ENCODE measurements at regions not wholly inside any gene's neighbourhood (a gene's known extent, or its start where the extent isn't known, plus 50 kb on each side); places are given as distances from the start of the nearest gene placed in this dataset.
A peak's percentile ranks its signal among the peaks of the same experiment; 100 is the strongest.

- TF ChIP-seq, protein P1, sequence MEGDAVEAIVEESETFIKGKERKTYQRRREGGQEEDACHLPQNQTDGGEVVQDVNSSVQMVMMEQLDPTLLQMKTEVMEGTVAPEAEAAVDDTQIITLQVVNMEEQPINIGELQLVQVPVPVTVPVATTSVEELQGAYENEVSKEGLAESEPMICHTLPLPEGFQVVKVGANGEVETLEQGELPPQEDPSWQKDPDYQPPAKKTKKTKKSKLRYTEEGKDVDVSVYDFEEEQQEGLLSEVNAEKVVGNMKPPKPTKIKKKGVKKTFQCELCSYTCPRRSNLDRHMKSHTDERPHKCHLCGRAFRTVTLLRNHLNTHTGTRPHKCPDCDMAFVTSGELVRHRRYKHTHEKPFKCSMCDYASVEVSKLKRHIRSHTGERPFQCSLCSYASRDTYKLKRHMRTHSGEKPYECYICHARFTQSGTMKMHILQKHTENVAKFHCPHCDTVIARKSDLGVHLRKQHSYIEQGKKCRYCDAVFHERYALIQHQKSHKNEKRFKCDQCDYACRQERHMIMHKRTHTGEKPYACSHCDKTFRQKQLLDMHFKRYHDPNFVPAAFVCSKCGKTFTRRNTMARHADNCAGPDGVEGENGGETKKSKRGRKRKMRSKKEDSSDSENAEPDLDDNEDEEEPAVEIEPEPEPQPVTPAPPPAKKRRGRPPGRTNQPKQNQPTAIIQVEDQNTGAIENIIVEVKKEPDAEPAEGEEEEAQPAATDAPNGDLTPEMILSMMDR (IDR thresholded peaks at IDR 0.05; ENCODE audit: borderline replicate concordance, insufficient read depth, low read depth, low read length): no peak
- no peak overlapping the region for H3K4me3 ChIP-seq (ENCODE audit: low read depth, low read length)
Measured at GRCh38 chr7:106781828-106782544, 83.1 kb upstream of the PIK3CG start.

DNA sequence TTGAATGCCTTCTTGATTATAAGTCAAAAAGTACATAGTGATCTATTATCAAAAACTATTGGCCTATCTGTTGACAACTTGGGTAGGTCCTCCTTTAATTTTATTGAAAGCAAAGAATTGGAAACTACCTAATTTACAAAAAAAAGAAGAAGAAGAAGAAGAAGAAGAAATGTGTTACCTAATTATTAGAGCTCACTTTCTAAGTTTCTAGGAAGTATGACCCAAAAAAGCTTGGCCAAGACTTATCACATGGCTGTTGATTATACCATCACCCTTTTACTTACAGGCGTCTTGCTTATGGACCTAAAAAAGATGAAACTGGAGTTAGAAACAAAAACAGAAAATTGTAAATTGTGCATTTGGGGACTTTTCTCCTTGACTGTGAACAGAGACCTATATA, 81.8 kb upstream of the PIK3CG start:
- no peak overlapping the region for H3K4me3 ChIP-seq (ENCODE audit: low read depth, low read length)
- TF ChIP-seq, protein P1 (IDR thresholded peaks at IDR 0.05; ENCODE audit: borderline replicate concordance, insufficient read depth, low read depth, low read length): no peak

DNA sequence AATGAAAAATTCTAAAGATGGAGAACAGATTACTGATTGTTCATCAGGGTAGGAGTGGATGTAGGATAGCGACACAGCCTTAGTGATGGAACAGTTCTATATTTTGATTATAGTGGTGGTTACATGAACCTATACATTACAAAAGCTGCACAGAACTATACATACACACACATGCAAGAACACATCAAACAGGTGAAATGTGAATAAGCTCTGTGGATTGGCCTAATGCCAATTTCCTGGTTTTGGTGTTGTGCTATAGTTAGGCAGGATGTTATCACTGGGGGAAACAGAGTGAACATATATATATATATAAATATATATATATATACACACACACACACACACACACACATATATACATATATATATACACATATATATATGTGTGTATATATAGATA, 76.4 kb upstream of the PIK3CG start:
- TF ChIP-seq, protein P1 (IDR thresholded peaks at IDR 0.05; ENCODE audit: borderline replicate concordance, insufficient read depth, low read depth, low read length): no peak

GRCh38 chr7:106791526-106791925, 73.6 kb upstream of the PIK3CG start:
- no peak overlapping the region for H3K4me3 ChIP-seq (ENCODE audit: low read depth, low read length)

More for the DNA sequence above, 76.4 kb upstream of the PIK3CG start:
- no peak overlapping the region for H3K4me3 ChIP-seq (ENCODE audit: low read depth, low read length)

DNA sequence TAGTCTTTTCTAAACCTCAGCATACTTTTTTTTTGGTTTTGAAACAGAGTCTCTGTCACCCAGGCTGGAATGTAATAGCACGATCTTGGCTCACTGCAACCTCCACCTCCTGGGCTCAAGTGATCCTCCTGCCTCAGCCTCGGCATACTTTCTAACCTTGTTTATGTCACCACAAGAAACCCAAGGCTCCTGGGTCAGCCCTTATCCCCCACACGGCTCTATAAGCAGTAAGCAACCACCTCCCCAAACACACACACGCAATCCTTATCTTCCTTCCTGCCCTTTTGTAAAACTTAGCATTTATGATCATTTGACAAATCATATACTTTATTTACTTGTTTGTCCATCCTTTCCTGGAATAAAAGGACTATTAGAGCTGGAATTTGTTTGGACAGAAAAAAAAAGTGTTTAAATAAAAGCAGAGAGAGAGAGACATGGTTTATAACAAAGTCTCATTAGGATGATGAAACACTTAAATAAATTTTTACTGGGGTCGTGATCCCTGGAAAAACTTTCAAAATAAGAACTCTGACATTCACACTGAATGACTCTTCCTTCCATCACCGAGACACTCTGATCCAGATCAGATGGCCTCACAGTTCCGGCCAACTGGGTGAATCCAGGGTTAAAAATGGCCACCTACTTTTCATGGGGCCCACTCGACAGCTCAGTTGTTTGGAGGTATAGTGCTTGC, 72.7 kb upstream of the PIK3CG start:
- H3K4me3 ChIP-seq (ENCODE audit: low read depth, low read length): no peak overlapping the region
- TF ChIP-seq, protein P1 (IDR thresholded peaks at IDR 0.05; ENCODE audit: borderline replicate concordance, insufficient read depth, low read depth, low read length): no peak

More at GRCh38 chr7:106791526-106791925, 73.6 kb upstream of the PIK3CG start:
- TF ChIP-seq, protein P1 (IDR thresholded peaks at IDR 0.05; ENCODE audit: borderline replicate concordance, insufficient read depth, low read depth, low read length): no peak

- TF ChIP-seq, protein P1 (IDR thresholded peaks at IDR 0.05; ENCODE audit: borderline replicate concordance, insufficient read depth, low read depth, low read length): 0 out of 2 replicates have a peak, but pooled peaks have one; percentile 35
- no peak overlapping the region for H3K4me3 ChIP-seq (ENCODE audit: low read depth, low read length)
Measured at GRCh38 chr7:106793015-106793975, 71.8 kb upstream of the PIK3CG start.
